Calu3 (cell line): ENCODE measurements at regions not wholly inside any gene's neighbourhood (a gene's known extent, or its start where the extent isn't known, plus 50 kb on each side); places are given as distances from the start of the nearest gene placed in this dataset.

Source experiments
- BruUV-seq: library from RNA; stranded (reverse); fragments of 400-500 nt; replicated peaks from 2 replicates; lab custom pipeline; 2021; lab: Mats Ljungman, UMichigan
- CTCF ChIA-PET: fragments of 300-600 bp; sonication (Branson Sonifier 250); formaldehyde crosslinking; loops from one replicate; lab custom pipeline; 2022; ENCODE audit warnings: antibody characterized with exemption; lab: Charles Lee
- DNase-seq: peaks from one replicate; pipeline ENCODE4 v3.0.0; 2022
- H3K27ac Mint-ChIP-seq: one replicate; pipeline ENCODE4 v1.8.0; 2022; ENCODE audit warnings: mixed read lengths; ENCODE audit not compliant: unreplicated experiment
- H3K27me3 Mint-ChIP-seq: one replicate; pipeline ENCODE4 v1.8.0; 2022; ENCODE audit warnings: mixed read lengths; ENCODE audit not compliant: unreplicated experiment
- H3K36me3 Mint-ChIP-seq: one replicate; pipeline ENCODE4 v1.8.0; 2022; ENCODE audit warnings: mild to moderate bottlenecking, moderate library complexity, mixed read lengths; ENCODE audit not compliant: insufficient read depth, unreplicated experiment
- H3K4me1 Mint-ChIP-seq: one replicate; pipeline ENCODE4 v1.8.0; 2022; ENCODE audit warnings: mild to moderate bottlenecking, low read depth, mixed read lengths; ENCODE audit not compliant: unreplicated experiment
- H3K4me3 Mint-ChIP-seq: one replicate; pipeline ENCODE4 v1.8.0; 2022; ENCODE audit warnings: mild to moderate bottlenecking, low read depth, moderate library complexity, mixed read lengths; ENCODE audit not compliant: unreplicated experiment
- H3K9me3 Mint-ChIP-seq: one replicate; pipeline ENCODE4 v1.8.0; 2022; ENCODE audit warnings: low read depth, mixed read lengths; ENCODE audit not compliant: unreplicated experiment
- intact Hi-C: fragments of 100-400 bp; cut with micrococcal nuclease; formaldehyde crosslinking; loops from one replicate; pipeline ENCODE4 v1.10.0; 2022; ENCODE audit not compliant: unreplicated experiment
- TF ChIP-seq, protein P1 (sequence below): fragments of 200-600 bp; IDR thresholded peaks from one replicate; pipeline ENCODE4 v1.8.0; 2022; ENCODE audit warnings: antibody characterized with exemption; ENCODE audit not compliant: unreplicated experiment

DNA sequence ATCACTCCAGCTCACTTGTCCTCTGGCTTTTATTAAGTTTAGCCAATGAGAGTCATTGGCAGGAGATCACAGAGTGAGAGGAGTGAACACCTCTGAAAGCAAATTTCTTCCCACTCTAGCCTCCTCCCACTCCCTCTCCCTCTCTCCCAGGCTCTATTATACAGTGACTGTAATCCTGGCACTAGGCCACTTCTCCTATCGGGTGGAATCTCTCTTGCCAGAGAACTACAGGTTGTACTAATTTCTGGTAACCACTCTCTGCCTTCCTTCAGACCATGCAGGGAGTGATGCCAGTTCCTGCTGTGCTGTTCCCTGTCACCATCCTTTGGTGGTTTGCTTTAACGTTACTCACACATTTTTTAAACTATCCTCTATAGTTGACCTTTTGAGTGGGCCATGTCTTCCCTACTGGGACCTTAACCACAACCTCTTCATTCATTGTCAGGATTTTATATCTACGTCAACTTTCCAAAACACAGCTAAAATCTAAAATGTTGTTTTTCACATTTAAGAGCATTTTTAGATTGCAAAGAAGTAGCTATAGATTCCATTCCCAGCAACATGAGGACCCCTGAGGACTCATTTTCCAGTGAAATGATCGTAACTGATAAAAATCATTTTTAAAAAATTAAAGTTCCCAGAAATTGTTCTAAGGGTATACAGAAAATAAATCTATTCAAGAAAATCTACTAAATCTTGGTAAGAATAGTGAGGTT, 217.1 kb downstream of the MREG start:
- Mint-ChIP-seq H3K27me3 (no peaks in the 10 kb centered on the region), H3K36me3 (peaks cover 4% of the 10 kb centered on the region), H3K4me3 (no peak overlapping the region), H3K4me1 (peaks cover 28% of the 10 kb centered on the region), H3K9me3 (no peaks in the 10 kb centered on the region), H3K27ac (no peak overlapping the region)
- TF ChIP-seq, protein P1, sequence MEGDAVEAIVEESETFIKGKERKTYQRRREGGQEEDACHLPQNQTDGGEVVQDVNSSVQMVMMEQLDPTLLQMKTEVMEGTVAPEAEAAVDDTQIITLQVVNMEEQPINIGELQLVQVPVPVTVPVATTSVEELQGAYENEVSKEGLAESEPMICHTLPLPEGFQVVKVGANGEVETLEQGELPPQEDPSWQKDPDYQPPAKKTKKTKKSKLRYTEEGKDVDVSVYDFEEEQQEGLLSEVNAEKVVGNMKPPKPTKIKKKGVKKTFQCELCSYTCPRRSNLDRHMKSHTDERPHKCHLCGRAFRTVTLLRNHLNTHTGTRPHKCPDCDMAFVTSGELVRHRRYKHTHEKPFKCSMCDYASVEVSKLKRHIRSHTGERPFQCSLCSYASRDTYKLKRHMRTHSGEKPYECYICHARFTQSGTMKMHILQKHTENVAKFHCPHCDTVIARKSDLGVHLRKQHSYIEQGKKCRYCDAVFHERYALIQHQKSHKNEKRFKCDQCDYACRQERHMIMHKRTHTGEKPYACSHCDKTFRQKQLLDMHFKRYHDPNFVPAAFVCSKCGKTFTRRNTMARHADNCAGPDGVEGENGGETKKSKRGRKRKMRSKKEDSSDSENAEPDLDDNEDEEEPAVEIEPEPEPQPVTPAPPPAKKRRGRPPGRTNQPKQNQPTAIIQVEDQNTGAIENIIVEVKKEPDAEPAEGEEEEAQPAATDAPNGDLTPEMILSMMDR = no peak
- BruUV-seq = no TSS peak
- CTCF ChIA-PET = no interaction called here
- DNase-seq = no peak
- intact Hi-C loops = no loop called here

DNA sequence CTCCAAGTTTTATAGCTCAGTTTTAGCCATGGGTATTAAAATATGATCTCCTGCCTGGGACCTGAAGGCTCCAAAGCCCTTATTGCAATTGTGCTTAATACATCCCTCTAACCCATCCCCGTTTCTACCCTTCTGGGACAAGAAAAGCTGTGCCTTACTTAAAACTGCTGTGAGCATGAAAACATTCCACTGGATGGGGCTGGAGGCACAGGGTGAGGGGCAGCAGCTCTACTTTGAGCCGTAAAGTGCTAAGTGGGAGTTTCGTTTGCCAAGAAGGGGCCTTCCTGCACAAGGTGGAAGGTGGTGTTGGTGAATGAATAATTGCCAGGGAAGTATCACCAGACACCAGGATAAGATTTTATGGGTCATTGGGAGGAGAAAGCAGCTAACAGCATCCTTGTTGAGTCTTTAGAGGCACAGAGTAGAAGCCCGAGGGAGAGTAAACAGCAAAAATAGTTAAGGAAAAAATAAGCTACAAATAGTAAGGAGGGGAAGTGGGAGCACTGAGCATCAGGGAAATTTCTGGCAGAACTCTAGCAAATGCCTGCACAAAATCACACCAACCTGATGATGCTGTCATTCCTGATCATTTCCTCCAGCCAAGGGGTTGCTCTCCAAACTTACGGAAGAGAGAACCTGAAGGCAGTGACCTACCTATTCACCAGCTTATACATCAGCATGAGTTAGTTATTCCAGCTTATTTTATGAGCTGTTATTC, 218.4 kb downstream of the MREG start:
- peaks cover 28% of the 10 kb centered on the region for H3K4me1 Mint-ChIP-seq
- CTCF ChIA-PET = no interaction called here
- H3K36me3 Mint-ChIP-seq = peaks cover 4% of the 10 kb centered on the region
- no peaks in the 10 kb centered on the region for H3K27me3 Mint-ChIP-seq
- no TSS peak for BruUV-seq
- peak overlapping the region; percentile 95 for H3K27ac Mint-ChIP-seq
- TF ChIP-seq, protein P1 = no peak
- no peak overlapping the region for H3K4me3 Mint-ChIP-seq
- H3K9me3 Mint-ChIP-seq = no peaks in the 10 kb centered on the region
- DNase-seq = no peak
- intact Hi-C loops = no loop called here

DNA sequence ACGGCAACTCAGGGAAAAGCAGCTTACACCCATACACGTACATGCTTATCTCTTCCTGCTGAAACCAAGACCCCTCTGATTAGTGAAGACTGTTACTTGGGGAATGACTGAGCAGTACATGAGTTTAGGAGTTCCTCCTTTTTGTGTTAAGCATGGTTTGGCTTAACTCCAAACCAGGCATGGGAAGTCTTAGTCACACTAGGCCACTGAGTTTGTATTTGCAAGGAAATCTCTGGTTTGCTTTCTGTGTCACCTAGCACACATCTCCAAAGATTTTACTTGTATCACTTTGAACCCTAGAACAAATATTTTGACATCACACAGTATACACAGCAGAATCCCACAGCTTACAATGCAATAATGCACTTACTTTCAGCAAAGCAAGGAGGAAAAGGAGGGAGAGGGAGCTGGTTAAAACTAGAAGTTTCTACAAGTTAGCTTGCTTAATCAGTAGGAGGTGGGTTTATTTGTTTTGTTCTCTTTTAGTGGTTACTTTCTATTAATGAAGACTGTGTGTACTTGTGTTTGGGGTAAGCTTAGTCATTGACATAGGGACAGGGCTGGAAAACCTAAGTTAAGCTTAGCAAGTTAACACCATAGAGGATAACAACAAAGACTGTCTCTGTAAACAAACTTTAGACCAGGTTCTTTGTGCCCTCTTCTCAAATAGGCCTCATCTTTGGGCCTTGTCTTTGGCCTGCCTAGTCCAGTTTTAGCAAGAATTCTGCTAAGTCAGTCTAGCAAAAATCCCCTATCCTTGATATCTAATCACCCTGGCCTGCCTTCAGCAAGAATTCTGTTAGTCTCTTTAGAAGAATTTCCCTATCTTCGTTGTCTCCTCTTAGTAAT, 219.4 kb downstream of the MREG start:
- no TSS peak for BruUV-seq
- Mint-ChIP-seq H3K27ac (peak overlapping the region; percentile 95), H3K9me3 (no peaks in the 10 kb centered on the region), H3K27me3 (no peaks in the 10 kb centered on the region), H3K4me3 (peak overlapping the region; percentile 22), H3K36me3 (peaks cover 4% of the 10 kb centered on the region), H3K4me1 (peaks cover 28% of the 10 kb centered on the region)
- CTCF ChIA-PET = interaction anchor here (1.2 to 1.5 kb wide), 3 partner anchors 13 to 91 kb away, joined by 3 to 6 read pairs (median 3); no protein-coding TSS in a partner anchor
- intact Hi-C loops = no loop called here
- DNase-seq = peak; percentile 59
- TF ChIP-seq, protein P1 = no peak

DNA sequence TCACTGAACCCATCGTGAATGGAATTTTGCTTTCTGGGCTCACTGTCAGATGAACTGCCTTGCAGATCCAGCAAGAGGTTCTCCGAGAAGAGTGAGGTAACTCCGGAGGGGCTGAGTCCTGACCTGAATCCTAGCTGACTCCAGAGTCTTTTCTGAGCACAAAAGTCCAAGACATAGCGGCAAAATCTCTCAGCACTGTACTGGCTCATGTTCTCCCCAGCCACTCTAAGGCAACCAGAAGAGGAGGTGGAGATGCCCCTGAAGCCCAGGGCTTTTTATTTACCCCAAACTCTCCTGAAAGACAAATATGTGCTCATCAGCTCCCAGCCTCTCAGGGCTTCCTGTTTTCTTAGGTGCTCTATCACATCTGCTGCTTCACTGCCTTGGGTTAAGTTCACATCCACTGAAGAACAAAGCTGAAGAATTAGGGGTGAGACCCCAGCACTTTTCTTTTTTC, 221.8 kb downstream of the MREG start:
- no TSS peak for BruUV-seq
- intact Hi-C loops = no loop called here
- peaks cover 28% of the 10 kb centered on the region for H3K4me1 Mint-ChIP-seq
- H3K4me3 Mint-ChIP-seq = no peak overlapping the region
- TF ChIP-seq, protein P1 = no peak
- CTCF ChIA-PET = no interaction called here
- no peak overlapping the region for H3K27ac Mint-ChIP-seq
- H3K27me3 Mint-ChIP-seq = no peaks in the 10 kb centered on the region
- H3K36me3 Mint-ChIP-seq = peaks cover 4% of the 10 kb centered on the region
- H3K9me3 Mint-ChIP-seq = no peaks in the 10 kb centered on the region
- DNase-seq = no peak
